ENCODE measurements at regions not wholly inside any gene's neighbourhood (a gene's known extent, or its start where the extent isn't known, plus 50 kb on each side); places are given as distances from the start of the nearest gene placed in this dataset.

DNA sequence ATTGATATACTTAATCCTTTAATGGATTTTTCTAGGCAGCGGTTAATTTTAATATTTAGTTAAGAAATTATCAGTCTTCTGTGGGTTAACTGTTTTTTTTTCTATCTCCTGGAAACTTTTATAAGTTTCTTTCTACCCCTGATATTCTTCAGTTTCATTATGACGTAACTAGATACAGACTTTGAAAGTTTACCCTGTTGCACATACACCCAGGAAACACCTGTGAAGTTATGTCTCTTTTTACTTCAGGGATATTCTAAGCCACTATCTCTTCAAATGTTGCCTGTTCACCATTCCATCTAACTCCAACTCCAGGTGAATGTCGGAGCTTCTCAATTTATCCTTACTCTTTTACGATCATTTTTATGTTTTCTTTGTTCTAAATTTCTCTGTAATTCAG lies 329.0 kb downstream of the ICE1 start:
- TF ChIP-seq, protein P1, sequence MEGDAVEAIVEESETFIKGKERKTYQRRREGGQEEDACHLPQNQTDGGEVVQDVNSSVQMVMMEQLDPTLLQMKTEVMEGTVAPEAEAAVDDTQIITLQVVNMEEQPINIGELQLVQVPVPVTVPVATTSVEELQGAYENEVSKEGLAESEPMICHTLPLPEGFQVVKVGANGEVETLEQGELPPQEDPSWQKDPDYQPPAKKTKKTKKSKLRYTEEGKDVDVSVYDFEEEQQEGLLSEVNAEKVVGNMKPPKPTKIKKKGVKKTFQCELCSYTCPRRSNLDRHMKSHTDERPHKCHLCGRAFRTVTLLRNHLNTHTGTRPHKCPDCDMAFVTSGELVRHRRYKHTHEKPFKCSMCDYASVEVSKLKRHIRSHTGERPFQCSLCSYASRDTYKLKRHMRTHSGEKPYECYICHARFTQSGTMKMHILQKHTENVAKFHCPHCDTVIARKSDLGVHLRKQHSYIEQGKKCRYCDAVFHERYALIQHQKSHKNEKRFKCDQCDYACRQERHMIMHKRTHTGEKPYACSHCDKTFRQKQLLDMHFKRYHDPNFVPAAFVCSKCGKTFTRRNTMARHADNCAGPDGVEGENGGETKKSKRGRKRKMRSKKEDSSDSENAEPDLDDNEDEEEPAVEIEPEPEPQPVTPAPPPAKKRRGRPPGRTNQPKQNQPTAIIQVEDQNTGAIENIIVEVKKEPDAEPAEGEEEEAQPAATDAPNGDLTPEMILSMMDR (IDR thresholded peaks at IDR 0.05), result no peak
- TF ChIP-seq POLR2A (IDR thresholded peaks at IDR 0.05), result no peak
